Activated T-cell treated with anti-CD3 and anti-CD28 coated beads for 24 hours (primary cell): ENCODE measurements at regions not wholly inside any gene's neighbourhood (a gene's known extent, or its start where the extent isn't known, plus 50 kb on each side); places are given as distances from the start of the nearest gene placed in this dataset.
A peak's percentile ranks its signal among the peaks of the same experiment; 100 is the strongest.

Experiments used
- DNase-seq: peaks from one replicate; pipeline ENCODE4 v3.0.0-alpha.2; 2020; ENCODE audit warnings: low read depth

- no peak for DNase-seq
Observed at GRCh38 chr3:116767726-116768125, 58.1 kb downstream of the TUSC7 start.

DNA sequence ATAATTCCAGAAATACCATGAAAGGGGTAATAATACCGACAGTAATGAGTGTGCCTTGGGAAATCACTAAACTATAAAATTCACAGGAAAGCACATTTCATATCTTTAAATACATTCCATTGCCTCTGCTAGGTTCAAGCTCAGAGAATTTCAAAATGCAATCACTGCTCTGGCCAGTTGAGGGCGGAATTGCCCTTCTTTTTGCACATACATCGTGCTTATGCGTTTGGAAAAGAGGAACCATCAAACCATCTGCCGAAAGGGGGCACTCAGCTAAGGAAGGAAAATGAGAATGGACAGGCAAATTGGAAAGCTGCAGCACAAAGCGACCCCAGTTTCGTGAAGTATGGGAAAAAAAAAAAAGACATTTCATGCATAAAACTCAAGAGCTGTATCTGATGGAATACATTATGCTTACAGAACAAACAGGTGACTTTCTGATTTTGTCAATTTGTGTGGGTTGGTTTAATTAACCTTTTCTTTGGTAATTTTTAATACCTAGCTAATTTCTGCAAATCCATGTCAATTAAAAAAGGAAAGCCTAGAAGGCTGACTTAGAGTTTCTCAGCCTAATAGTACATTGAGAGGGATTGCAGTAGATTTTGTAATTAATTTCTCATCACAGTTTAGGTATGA lies 61.4 kb downstream of the TUSC7 start:
- DNase-seq: peak; percentile 16

- DNase-seq: no peak
Observed at GRCh38 chr3:116776880-116777785, 67.6 kb downstream of the TUSC7 start.

DNA sequence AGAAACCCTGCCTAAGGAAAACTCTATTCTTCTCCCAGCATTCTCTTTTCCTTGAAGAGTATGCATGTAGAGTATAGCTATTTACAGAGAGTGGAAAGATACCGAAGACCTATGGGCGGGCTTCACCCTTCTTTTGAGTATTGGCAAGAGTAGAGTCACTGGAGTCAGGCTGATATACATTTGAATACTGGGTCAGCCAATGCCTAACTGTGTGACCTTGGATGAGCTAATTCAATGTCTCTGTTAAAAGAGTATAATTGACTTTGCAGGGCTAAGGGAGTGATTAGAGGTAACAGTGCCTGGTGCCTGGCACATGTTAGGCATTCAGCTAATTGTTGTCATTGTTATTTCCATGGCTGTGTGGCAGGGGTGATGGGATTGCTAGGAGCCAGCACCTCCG lies 75.6 kb downstream of the TUSC7 start:
- DNase-seq: no peak

GRCh38 chr3:116802651-116803050 lies 93.1 kb downstream of the TUSC7 start:
- DNase-seq: no peak

DNA sequence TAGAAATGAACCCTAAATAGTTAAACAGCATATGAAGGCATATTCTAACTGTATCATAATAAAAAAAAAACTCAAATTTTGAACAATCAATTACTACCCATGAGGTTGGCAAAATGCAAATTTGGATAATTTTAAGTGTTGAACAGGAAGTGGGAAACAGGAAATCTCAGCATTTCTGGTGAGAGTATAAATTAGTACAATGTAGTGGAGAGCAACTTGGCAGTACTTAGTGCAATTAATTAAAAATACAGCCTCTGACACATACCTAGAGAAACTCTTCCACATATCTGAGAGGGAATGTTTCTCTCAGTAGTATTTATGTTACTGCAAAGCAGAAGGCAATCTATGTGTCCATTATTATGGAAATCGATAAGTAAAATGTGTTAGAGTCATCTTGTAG lies 96.8 kb downstream of the TUSC7 start:
- no peak for DNase-seq

DNA sequence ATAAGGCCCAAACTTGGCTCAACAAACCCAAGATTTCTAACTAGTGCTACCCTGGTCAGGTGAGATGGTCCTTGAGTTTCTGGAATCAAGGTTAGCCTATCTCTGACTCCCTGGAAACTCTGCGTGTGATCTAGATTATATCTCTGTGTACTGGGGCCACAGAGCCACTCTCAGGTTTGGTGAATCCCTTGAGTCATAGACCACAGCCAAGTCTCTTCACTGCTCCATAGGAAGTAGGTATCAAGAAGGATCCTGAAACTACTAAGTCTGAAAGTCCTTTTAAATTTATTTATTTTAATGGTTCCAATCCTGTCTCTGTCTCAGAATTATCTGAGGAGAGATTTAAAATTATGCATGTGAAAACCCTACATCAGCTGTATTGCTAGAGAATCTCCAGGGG lies 99.1 kb downstream of the TUSC7 start:
- DNase-seq: no peak

DNA sequence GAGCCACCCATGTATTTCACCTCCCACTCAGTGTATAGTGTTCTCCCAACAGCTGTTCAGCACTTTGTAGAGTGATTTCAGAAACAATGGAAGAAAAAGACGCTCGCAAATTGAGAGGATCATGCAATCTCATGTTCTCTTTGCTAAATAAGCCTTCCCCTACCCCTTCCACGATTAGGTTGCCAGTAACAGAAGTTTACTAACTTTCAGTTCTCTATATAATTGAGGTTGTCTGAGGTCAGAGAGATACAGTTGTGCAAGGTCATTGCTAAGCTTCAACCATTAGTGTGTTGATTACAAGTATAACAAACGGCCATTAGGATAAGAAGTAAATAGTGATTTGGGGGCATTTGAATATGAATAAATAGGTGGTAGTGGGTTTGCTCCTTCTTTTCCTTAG lies 99.6 kb downstream of the TUSC7 start:
- DNase-seq: no peak

DNA sequence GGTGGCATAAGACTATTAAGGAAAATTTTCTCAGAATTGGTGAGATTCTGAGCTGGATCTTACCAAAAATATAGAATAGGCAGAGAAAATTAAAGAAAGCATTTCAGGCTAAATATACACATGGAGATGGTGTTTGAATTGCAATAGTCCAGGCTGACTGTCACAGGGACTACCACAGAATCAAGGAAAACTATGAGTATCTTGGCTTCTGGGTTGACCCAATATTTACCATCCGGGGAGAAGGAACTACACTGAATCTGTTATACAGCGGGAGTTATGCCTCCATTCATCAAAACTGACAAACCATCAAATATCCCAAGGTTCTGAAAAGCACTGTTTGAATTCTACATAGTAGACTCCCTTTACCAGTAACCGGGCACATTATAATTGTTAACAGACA lies 102.2 kb downstream of the TUSC7 start:
- DNase-seq: no peak

GRCh38 chr3:116812949-116813348 lies 103.4 kb downstream of the TUSC7 start:
- DNase-seq: no peak

GRCh38 chr3:116815321-116815720 lies 105.7 kb downstream of the TUSC7 start:
- DNase-seq: no peak

GRCh38 chr3:116815831-116816588 lies 106.4 kb downstream of the TUSC7 start:
- no peak for DNase-seq

DNA sequence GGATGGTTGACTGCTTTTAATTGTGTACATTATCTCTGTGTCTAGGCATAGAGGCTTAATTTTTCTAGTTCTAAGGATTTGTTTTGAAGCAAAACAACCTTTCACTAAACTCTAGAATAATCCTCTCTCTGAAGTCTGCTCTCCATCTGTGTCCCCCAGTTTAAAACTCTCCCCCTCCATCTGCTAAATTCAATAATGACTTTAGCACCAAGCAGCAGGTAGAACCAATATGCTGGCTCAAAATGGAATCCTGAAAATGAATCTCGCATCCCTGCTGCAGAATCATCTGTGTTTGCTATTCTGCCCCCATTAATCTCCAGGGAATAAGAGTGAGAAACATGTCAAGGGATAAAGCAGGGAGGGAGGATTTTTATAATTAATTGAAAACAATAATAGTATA lies 111.8 kb downstream of the TUSC7 start:
- DNase-seq: no peak

- no peak for DNase-seq
Observed at GRCh38 chr3:116824208-116824607, 114.6 kb downstream of the TUSC7 start.

GRCh38 chr3:116833202-116833601 lies 123.6 kb downstream of the TUSC7 start:
- DNase-seq: no peak

DNA sequence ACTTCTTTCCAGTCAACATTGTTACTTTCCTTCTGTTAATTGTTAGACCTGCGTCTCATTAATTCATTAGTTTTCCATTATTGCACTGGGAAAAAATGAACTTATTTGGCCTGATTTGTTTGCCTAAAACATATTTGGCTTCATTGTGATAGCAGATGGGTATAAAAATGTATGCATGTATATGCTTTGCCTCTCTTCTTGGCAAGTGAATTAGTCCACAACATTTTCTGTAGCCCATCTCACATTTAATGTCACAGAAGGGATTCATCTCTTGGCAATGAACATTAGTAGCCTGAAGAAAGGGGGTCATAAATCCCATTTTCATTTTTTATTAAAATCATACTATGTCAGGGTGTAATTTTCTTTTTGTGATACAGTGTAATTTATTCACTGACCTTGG lies 125.2 kb downstream of the TUSC7 start:
- DNase-seq: no peak

GRCh38 chr3:116835658-116836057 lies 126.1 kb downstream of the TUSC7 start:
- DNase-seq: no peak

- DNase-seq: no peak
Observed at GRCh38 chr3:116836286-116836685, 126.7 kb downstream of the TUSC7 start.

- no peak for DNase-seq
Observed at GRCh38 chr3:116837483-116837882, 127.9 kb downstream of the TUSC7 start.

GRCh38 chr3:116841003-116841735 lies 131.6 kb downstream of the TUSC7 start:
- no peak for DNase-seq

- DNase-seq: no peak
Observed at GRCh38 chr3:116842254-116842957, 132.8 kb downstream of the TUSC7 start.
